Astrocyte of the spinal cord (primary cell): ENCODE measurements at regions not wholly inside any gene's neighbourhood (a gene's known extent, or its start where the extent isn't known, plus 50 kb on each side); places are given as distances from the start of the nearest gene placed in this dataset.
"Not testable (repeated sequence)": the region's sequence is repeated elsewhere in the genome, so short reads cannot be mapped to it uniquely, and the experiment has no call there.

Experiments
- DNase-seq: peaks from one replicate; pipeline ENCODE4 v3.0.0; 2011; ENCODE audit warnings: low read depth, low spot score
- H3K4me3 ChIP-seq: 2 replicates; pipeline ENCODE4 v1.5.1; 2011; ENCODE audit warnings: low read depth, mild to moderate bottlenecking, low read length, moderate library complexity
- in situ Hi-C: cut with HindIII; loops from 2 replicates; pipeline ENCODE4 v1.10.0; 2017; ENCODE audit warnings: low sequenced_read_pairs
- TF ChIP-seq, protein P1 (sequence below): IDR thresholded peaks from 2 replicates; pipeline ENCODE4 v1.5.1; 2012; ENCODE audit warnings: low read depth, mild to moderate bottlenecking, low read length, inconsistent platforms

- TF ChIP-seq, protein P1, sequence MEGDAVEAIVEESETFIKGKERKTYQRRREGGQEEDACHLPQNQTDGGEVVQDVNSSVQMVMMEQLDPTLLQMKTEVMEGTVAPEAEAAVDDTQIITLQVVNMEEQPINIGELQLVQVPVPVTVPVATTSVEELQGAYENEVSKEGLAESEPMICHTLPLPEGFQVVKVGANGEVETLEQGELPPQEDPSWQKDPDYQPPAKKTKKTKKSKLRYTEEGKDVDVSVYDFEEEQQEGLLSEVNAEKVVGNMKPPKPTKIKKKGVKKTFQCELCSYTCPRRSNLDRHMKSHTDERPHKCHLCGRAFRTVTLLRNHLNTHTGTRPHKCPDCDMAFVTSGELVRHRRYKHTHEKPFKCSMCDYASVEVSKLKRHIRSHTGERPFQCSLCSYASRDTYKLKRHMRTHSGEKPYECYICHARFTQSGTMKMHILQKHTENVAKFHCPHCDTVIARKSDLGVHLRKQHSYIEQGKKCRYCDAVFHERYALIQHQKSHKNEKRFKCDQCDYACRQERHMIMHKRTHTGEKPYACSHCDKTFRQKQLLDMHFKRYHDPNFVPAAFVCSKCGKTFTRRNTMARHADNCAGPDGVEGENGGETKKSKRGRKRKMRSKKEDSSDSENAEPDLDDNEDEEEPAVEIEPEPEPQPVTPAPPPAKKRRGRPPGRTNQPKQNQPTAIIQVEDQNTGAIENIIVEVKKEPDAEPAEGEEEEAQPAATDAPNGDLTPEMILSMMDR = no peak
- no peak for DNase-seq
- in situ Hi-C loops = no loop called here
- H3K4me3 ChIP-seq = no peak overlapping the region
Measured at GRCh38 chrX:96464880-96465558, 219.6 kb upstream of the DIAPH2 start.

- TF ChIP-seq, protein P1 = no peak
- no peak overlapping the region for H3K4me3 ChIP-seq
- in situ Hi-C loops = no loop called here
- no peak for DNase-seq
Measured at GRCh38 chrX:96474029-96474740, 210.5 kb upstream of the DIAPH2 start.

GRCh38 chrX:96474741-96475125, 209.9 kb upstream of the DIAPH2 start:
- TF ChIP-seq, protein P1 = no peak
- in situ Hi-C loops = no loop called here
- no peak for DNase-seq
- no peak overlapping the region for H3K4me3 ChIP-seq

GRCh38 chrX:96480081-96480480, 204.6 kb upstream of the DIAPH2 start:
- peak; percentile 37 for DNase-seq
- no peak overlapping the region for H3K4me3 ChIP-seq
- TF ChIP-seq, protein P1 = no peak
- in situ Hi-C loops = no loop called here

DNA sequence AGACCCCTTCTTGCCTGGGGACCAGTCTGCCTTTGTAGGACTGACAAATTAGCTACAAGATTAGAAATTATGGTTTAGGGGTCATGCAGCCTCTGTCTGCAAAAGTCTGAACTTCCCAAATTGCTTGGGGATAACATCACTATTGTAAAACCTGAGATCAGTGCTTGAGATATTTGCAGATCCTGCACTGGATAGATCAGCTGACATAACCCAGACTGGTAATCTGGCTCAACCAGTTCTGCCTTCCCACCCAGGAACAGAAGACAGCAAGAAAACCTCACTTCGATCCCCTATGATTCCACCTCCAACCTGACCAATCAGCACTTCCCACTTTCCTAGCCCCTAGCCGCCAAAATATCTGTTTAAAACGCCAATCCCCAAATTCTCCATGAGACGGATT, 202.8 kb upstream of the DIAPH2 start:
- no peak overlapping the region for H3K4me3 ChIP-seq
- TF ChIP-seq, protein P1 = no peak
- in situ Hi-C loops = no loop called here
- DNase-seq = no peak

DNA sequence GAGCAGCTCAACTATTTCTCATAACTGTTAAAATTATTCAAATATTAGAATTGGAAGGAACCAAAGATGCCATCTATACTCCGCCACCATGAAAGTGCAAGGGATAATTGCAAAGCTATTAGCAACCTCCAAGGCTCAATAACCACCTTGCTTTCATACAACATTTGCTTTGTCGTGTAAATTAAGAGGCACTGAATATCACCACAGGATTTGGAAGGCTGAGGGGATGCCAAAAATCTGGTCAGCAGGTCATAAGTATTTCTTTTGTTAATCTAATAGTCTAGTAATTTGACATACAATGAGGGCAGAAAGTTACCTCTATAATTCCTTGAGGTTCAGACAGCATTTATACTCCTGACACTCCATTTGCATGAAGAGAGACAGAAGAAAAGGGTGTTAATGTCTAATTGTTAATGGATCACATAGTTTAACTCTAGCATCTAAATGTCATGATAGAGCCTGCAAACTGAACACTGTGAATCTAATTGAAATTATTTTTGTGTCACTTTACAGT, 200.9 kb upstream of the DIAPH2 start:
- in situ Hi-C loops = no loop called here
- TF ChIP-seq, protein P1 = no peak
- H3K4me3 ChIP-seq = no peak overlapping the region
- no peak for DNase-seq

- in situ Hi-C loops, DNase-seq, H3K4me3 ChIP-seq: not testable (repeated sequence)
Measured at GRCh38 chrX:96486687-96487086, 198.0 kb upstream of the DIAPH2 start.
